Gastroesophageal sphincter (tissue), 3 donors: ENCODE measurements at regions not wholly inside any gene's neighbourhood (a gene's known extent, or its start where the extent isn't known, plus 50 kb on each side); places are given as distances from the start of the nearest gene placed in this dataset.

ENCODE experiments used
- CTCF ChIP-seq, 4 experiments: fragments of 200-600 bp in 2 of 4; fragments of 450-650 bp in 2 of 4; sonication (generic) in 1 of 4; IDR thresholded peaks; one replicate each; pipeline ENCODE4 v1.5.1; 2017 to 2019; ENCODE audit warnings: antibody characterized with exemption in 4 of 4, mild to moderate bottlenecking in 2 of 4, moderate library complexity in 2 of 4
- POLR2A ChIP-seq, 2 donors: fragments of 450-650 bp; IDR thresholded peaks; one replicate each; pipeline ENCODE4 v1.6.1; 2017; ENCODE audit warnings: antibody characterized with exemption in 2 of 2, mild to moderate bottlenecking in 2 of 2, moderate library complexity in 1 of 2

- TF ChIP-seq CTCF (IDR thresholded peaks at IDR 0.05) (no peak), POLR2A (IDR thresholded peaks at IDR 0.05) (no peak)
These were observed 71.8 kb upstream of the VWDE start for GRCh38 chr7:12475362-12476063.
